PC-3 (cell line): ENCODE measurements at regions not wholly inside any gene's neighbourhood (a gene's known extent, or its start where the extent isn't known, plus 50 kb on each side); places are given as distances from the start of the nearest gene placed in this dataset.

Source experiments
- ATAC-seq: fragments of 200-7000 bp; cut with Tn5 transposase; 2 replicates; pipeline ENCODE4 v1.9.1; 2020; ENCODE audit warnings: mild to moderate bottlenecking, moderate library complexity
- BruUV-seq: library from RNA; stranded (reverse); fragments of 400-500 nt; replicated peaks from 2 replicates; lab custom pipeline; 2021; lab: Mats Ljungman, UMichigan
- CTCF ChIA-PET: fragments of 300-600 bp; sonication (Branson Sonifier 250); formaldehyde crosslinking; loops from one replicate; lab custom pipeline; 2022; ENCODE audit warnings: antibody characterized with exemption; lab: Charles Lee
- POLR2A ChIA-PET: fragments of 300-600 bp; sonication (Branson Sonifier 250); formaldehyde crosslinking; loops from one replicate; lab custom pipeline; 2022; ENCODE audit warnings: antibody characterized with exemption; ENCODE audit not compliant: unreplicated experiment; lab: Charles Lee
- DNase-seq: peaks from one replicate; pipeline ENCODE4 v3.0.0-alpha.2; 2015
- H2AFZ ChIP-seq: fragments of 300-600 bp; sonication (generic); 2 replicates; pipeline ENCODE4 v1.6.0; 2016; ENCODE audit warnings: antibody characterized with exemption, low read length
- H3F3A ChIP-seq: fragments of 300-600 bp; sonication (generic); one replicate; pipeline ENCODE4 v1.6.0; 2017; ENCODE audit warnings: antibody characterized with exemption, low read length, control low read depth, mild to moderate bottlenecking; ENCODE audit not compliant: unreplicated experiment
- H3K27ac ChIP-seq: fragments of 300-600 bp; sonication (generic); 2 replicates; pipeline ENCODE4 v1.5.1; 2016; ENCODE audit warnings: mild to moderate bottlenecking, low read length
- H3K27me3 ChIP-seq: fragments of 300-600 bp; sonication (generic); 2 replicates; pipeline ENCODE4 v1.6.1; 2016; ENCODE audit warnings: low read length, mixed read lengths
- H3K36me3 ChIP-seq: fragments of 300-600 bp; sonication (generic); 2 replicates; pipeline ENCODE4 v1.6.1; 2016; ENCODE audit warnings: low read depth, mixed run types, low read length, mixed read lengths
- H3K4me1 ChIP-seq: fragments of 300-600 bp; sonication (generic); 2 replicates; pipeline ENCODE4 v1.5.1; 2016; ENCODE audit warnings: low read length; ENCODE audit not compliant: insufficient read depth
- H3K4me2 ChIP-seq: fragments of 300-600 bp; sonication (generic); 2 replicates; pipeline ENCODE4 v1.6.0; 2016; ENCODE audit warnings: low read length
- H3K4me3 ChIP-seq: fragments of 300-600 bp; sonication (generic); 2 replicates; pipeline ENCODE4 v1.5.1; 2016; ENCODE audit warnings: mild to moderate bottlenecking, low read length, mixed read lengths
- H3K79me2 ChIP-seq: fragments of 300-600 bp; sonication (generic); 2 replicates; pipeline ENCODE4 v1.6.1; 2017; ENCODE audit warnings: low read length, mixed read lengths
- H3K9ac ChIP-seq: fragments of 300-600 bp; sonication (generic); 2 replicates; pipeline ENCODE4 v1.6.0; 2016; ENCODE audit warnings: mild to moderate bottlenecking, low read length
- H3K9me2 ChIP-seq: fragments of 300-600 bp; sonication (generic); replicated peaks from 2 replicates; pipeline ENCODE4 v1.6.1; 2016; ENCODE audit warnings: mixed run types, low read length, mixed read lengths
- H3K9me3 ChIP-seq: fragments of 300-600 bp; sonication (generic); 2 replicates; pipeline ENCODE4 v1.6.1; 2016; ENCODE audit warnings: low read length, mixed read lengths
- H4K20me1 ChIP-seq: fragments of 300-600 bp; sonication (generic); 2 replicates; pipeline ENCODE4 v1.6.1; 2016; ENCODE audit warnings: low read length, mixed read lengths
- EZH2 ChIP-seq: fragments of 300-600 bp; sonication (generic); IDR thresholded peaks from one replicate; pipeline ENCODE4 v1.6.1; 2017; ENCODE audit warnings: antibody characterized with exemption, mild to moderate bottlenecking, low read length; ENCODE audit not compliant: unreplicated experiment
- EZH2phosphoT487 ChIP-seq: fragments of 300-600 bp; sonication (generic); IDR thresholded peaks from 2 replicates; pipeline ENCODE4 v1.6.1; 2018; ENCODE audit warnings: mild to moderate bottlenecking, antibody characterized with exemption, low read length, borderline replicate concordance
- intact Hi-C: fragments of 100-400 bp; cut with micrococcal nuclease; formaldehyde crosslinking; loops from 2 replicates; pipeline ENCODE4 v1.9.0; 2023
- TF ChIP-seq, protein P1 (sequence below): fragments of 300-600 bp; sonication (generic); conservative IDR thresholded peaks from 2 replicates; pipeline ENCODE4 v1.5.1; 2017; ENCODE audit warnings: antibody characterized with exemption, low read depth, mild to moderate bottlenecking, low read length

DNA sequence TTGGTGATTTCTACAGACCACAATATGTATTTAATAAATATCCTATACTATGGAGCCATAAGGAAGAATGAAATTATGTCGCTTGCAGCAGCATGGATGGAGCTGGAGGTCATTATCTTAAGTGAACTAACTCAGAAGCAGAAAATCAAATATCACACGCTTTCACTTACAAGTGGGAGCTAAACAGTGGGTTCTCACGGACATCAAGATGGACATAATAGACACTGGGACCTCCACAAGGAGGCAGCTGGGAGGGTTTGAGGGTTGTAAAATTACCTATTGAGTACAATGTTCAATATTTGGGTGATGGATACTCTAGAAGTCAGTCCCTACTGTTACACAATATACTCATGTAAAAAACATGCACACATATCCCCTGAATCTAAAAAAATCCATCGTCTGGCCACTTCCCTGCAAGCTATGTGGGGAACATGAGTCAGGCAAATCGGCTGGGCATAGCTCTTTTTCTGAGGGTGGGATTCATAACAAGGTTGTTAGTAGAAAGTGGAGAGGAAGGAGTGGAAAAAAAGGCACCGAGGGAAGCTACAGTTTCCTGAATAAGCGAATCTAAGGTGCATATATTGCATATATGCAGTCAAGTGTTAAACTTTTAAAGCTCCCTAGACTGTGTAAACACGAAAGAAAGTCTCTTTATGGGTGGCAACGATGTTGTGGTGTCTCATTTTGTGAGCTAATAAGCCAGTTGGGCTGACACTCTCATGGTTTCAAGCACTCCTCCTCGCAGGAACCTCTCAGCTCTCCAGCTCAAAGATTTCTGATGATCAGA, 135.2 kb upstream of the CPHXL start:
- Histone ChIP-seq H3K36me3 (no peaks in the 10 kb centered on the region), H3K4me3 (no peak overlapping the region), H2AFZ (no peak overlapping the region), H4K20me1 (no peaks in the 10 kb centered on the region), H3K79me2 (no peaks in the 10 kb centered on the region), H3F3A (no peaks in the 10 kb centered on the region), H3K27ac (no peak overlapping the region), H3K4me2 (no peak overlapping the region), H3K9me2 (no peaks in the 10 kb centered on the region), H3K9me3 (no peaks in the 10 kb centered on the region), H3K27me3 (peaks cover 44% of the 10 kb centered on the region), H3K9ac (no peak overlapping the region), H3K4me1 (no peaks in the 10 kb centered on the region)
- ChIA-PET POLR2A (no interaction called here), CTCF (no interaction called here)
- intact Hi-C loops, result no loop called here
- BruUV-seq, result no TSS peak
- ATAC-seq (no peak), DNase-seq (no peak)
- TF ChIP-seq EZH2phosphoT487 (no peak), EZH2 (no peak)
- TF ChIP-seq, protein P1, sequence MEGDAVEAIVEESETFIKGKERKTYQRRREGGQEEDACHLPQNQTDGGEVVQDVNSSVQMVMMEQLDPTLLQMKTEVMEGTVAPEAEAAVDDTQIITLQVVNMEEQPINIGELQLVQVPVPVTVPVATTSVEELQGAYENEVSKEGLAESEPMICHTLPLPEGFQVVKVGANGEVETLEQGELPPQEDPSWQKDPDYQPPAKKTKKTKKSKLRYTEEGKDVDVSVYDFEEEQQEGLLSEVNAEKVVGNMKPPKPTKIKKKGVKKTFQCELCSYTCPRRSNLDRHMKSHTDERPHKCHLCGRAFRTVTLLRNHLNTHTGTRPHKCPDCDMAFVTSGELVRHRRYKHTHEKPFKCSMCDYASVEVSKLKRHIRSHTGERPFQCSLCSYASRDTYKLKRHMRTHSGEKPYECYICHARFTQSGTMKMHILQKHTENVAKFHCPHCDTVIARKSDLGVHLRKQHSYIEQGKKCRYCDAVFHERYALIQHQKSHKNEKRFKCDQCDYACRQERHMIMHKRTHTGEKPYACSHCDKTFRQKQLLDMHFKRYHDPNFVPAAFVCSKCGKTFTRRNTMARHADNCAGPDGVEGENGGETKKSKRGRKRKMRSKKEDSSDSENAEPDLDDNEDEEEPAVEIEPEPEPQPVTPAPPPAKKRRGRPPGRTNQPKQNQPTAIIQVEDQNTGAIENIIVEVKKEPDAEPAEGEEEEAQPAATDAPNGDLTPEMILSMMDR, result no peak

DNA sequence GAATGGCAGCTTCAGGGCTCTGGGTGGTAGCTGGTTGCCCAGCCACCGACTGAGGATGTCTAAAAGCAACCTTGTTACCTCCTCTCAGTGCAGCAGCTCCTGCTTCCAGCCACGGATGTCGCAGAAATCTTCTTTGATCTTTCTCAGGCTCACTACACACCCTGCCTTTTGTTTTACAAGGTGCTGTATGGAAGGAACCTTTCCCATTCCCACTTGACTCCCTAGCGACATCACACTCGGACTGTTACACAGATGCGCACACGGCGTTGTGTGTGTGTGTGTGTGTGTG, 135.8 kb upstream of the CPHXL start:
- H3K9me3 ChIP-seq, result no peaks in the 10 kb centered on the region
- no peak overlapping the region for H3K4me2 ChIP-seq
- H2AFZ ChIP-seq, result no peak overlapping the region
- no TSS peak for BruUV-seq
- H4K20me1 ChIP-seq, result no peaks in the 10 kb centered on the region
- H3K9ac ChIP-seq, result no peak overlapping the region
- peaks cover 42% of the 10 kb centered on the region for H3K27me3 ChIP-seq
- intact Hi-C loops, result no loop called here
- no peak for DNase-seq
- no peak for ATAC-seq
- no peaks in the 10 kb centered on the region for H3K4me1 ChIP-seq
- H3K27ac ChIP-seq, result no peak overlapping the region
- no peaks in the 10 kb centered on the region for H3K9me2 ChIP-seq
- ChIA-PET CTCF (no interaction called here), POLR2A (no interaction called here)
- no peaks in the 10 kb centered on the region for H3K79me2 ChIP-seq
- no peaks in the 10 kb centered on the region for H3K36me3 ChIP-seq
- TF ChIP-seq EZH2phosphoT487 (no peak), EZH2 (no peak)
- TF ChIP-seq, protein P1, result no peak
- no peak overlapping the region for H3K4me3 ChIP-seq
- H3F3A ChIP-seq, result no peaks in the 10 kb centered on the region

DNA sequence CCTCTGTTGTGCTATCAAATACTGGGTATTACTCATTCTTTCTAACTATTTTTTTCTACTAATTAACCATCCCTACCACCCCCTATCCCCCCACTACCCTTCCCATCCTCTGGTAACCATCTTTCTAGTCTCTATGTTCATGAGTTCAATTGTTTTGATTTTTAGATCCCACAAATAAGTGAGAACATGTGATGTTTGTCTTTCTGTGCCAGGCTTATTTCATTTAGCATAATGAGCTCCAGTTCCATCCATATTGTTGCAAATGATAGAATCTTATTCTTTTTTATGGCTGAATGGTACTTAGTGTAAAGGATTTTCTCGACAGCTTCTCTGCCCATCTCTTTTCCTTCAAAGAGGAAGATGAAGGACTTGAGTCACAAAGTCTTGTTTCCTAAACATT, 138.0 kb upstream of the CPHXL start:
- intact Hi-C loops, result no loop called here
- H3F3A ChIP-seq, result no peaks in the 10 kb centered on the region
- no peaks in the 10 kb centered on the region for H3K9me2 ChIP-seq
- ChIA-PET CTCF (no interaction called here), POLR2A (no interaction called here)
- peaks cover 33% of the 10 kb centered on the region for H3K27me3 ChIP-seq
- H3K9me3 ChIP-seq, result no peaks in the 10 kb centered on the region
- H3K79me2 ChIP-seq, result no peaks in the 10 kb centered on the region
- H3K4me2 ChIP-seq, result no peak overlapping the region
- H2AFZ ChIP-seq, result no peak overlapping the region
- no peak overlapping the region for H3K27ac ChIP-seq
- BruUV-seq, result no TSS peak
- ATAC-seq, result no peak
- no peaks in the 10 kb centered on the region for H3K4me1 ChIP-seq
- no peaks in the 10 kb centered on the region for H4K20me1 ChIP-seq
- no peaks in the 10 kb centered on the region for H3K36me3 ChIP-seq
- no peak for DNase-seq
- no peak for TF ChIP-seq EZH2phosphoT487
- TF ChIP-seq EZH2, result no peak
- TF ChIP-seq, protein P1, result no peak
- H3K9ac ChIP-seq, result no peak overlapping the region
- H3K4me3 ChIP-seq, result no peak overlapping the region
